GM21529 (cell line): ENCODE measurements at regions not wholly inside any gene's neighbourhood (a gene's known extent, or its start where the extent isn't known, plus 50 kb on each side); places are given as distances from the start of the nearest gene placed in this dataset.
A peak's percentile ranks its signal among the peaks of the same experiment; 100 is the strongest.
"Not testable (repeated sequence)": the region's sequence is repeated elsewhere in the genome, so short reads cannot be mapped to it uniquely, and the experiment has no call there.

Source experiments
- ATAC-seq: cut with Tn5 transposase; IDR thresholded peaks from one replicate; pipeline ENCODE4 v1.9.1; 2021; ENCODE audit not compliant: unreplicated experiment

DNA sequence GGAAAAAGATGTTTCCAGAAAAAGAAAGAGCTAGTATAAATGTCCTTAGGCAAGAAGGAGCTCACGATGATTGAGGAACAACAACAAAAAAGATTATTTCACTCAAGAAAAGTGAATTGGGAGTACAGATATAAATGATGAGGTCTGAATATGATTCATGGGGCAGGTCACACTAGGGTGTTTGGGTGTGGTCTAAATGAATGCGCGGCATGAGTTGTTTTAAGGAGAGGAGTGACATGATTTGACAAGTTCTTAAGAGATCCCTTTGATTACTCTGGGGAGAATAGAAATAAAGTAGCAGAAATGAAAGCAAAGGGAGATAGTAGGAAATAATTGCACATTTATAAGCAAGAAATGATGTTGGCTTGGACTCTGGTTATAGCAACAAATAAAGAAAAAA, 59.3 kb downstream of the NUTM2D start:
- ATAC-seq = not testable (repeated sequence)

DNA sequence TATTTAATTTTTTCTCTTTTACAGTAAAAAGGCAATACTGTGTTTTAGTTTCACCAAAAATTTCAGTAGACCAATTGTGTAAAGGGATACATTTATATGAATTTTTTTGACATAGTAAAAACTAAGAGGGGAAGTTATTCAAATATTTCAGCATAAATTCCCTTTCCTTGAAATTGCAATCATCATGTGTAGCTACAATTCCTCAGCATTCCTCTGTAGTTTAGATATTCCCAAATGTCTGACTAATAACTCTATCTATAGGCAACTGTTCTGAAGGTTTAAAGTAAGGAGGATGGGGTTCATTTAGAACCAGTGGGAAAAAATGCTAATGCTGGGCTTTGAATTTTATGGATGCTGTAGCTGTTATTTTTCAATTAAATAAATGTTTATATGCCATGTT, 65.1 kb downstream of the NUTM2D start:
- ATAC-seq = not testable (repeated sequence)

DNA sequence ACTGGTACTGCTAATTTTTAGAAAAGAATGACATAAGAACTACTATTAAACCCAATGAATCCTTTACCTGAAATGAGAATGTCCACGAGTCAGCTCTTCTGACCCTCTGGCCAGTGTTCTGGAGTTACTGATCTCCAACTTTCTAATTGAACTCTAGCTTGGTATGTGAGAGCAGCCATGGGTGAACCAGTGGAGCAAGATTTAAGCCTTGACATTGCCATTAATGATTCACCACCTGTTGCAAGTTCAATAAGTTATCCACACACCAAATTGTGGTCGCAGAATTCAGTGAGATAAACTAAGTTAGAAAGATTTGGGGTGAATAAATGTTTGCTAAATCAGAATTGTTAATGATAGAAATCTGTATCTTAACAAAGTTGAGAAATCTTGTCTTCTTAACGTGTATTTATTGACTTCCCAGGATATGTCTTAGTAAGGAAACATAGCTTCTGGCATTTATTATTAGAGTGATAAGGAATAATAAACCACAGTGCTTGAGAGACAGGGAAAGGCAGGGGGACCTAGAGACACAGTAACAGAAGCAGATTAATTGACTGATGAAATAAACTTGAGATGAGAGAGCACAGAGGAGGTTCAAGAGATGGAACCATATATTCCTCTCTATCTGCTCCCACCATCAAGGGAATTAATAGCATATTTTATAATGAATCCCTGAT, 67.3 kb downstream of the NUTM2D start:
- not testable (repeated sequence) for ATAC-seq

DNA sequence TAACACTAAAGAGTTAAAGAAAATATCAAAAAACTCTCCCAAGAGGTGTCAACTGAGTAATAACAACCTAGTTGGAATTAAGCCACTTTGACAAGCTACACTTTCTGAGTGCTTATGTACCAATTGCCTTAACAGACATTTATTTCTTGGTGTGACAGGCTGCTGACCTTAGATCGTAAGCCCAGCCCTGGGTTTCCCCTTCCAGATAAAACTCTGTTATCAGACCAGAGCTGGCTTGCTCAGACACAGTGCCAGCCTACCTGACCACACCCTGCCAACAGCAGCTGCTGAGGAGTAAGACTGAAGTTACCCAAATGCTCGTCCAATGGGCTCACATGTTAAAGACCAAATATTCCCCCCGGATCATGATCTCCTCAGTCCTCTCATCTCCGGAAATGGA, 70.9 kb upstream of the MINPP1 start:
- not testable (repeated sequence) for ATAC-seq

DNA sequence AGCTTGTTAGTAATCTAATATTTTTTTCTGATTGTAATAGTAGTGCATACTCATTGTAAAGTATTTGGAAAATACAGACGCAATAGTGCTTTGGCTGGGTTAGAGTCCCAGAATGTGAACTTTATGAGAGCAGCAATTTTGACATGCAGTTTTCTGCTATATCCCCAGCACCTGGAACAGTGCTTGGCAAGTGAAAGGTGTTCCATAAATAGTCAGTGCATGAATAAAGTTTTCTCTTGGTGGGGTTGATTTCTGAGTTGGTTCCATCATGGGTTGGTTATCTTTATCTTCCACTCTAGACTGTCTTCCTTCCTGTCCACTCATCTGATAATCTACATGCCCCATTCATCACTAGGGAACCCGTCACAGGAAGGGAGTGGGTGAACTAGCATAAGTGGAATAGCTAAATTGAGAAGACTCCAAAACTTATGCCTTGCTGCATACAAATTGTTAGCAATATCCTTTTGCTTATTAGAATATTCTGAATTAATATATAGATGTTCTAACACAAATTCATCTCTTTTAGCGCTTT, 69.3 kb upstream of the MINPP1 start:
- ATAC-seq = not testable (repeated sequence)

DNA sequence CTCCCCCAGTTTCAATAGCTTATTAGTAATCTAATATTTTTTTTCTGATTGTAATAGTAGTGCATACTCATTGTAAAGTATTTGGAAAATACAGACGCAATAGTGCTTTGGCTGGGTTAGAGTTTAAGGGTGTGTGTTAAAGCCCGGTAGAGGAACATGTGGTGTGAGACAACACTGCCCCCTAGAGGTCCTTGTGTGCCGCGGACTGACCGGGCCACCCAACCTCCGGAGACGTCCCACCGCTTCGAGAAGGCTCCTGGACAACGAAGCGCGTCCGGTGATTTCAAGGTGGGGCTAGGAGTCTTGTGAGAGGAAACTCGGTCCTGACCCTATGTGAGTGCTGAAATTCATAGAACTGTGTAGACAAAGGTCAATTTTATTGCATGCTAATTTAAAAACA, 68.6 kb upstream of the MINPP1 start:
- ATAC-seq = peak; percentile 97

DNA sequence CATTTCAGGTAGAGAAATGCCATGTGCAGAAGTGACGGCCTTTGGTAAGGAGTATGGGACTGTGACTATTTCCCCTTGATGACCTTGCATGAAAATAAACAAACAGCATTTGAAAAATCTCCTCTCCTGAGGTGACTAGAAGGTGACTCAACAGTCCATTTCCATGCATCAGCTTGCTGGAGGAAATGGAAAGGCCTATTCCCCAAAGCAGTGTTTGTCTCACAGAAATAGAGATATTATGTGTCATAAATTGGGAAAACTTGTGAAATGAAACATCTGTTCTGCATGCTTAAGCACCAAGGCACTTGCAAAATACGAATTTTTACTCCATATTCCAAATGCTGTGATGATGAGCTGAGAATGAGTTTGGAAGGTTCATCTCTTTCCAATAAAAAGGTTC, 67.2 kb upstream of the MINPP1 start:
- ATAC-seq = not testable (repeated sequence)
